Calu3 (cell line): ENCODE measurements at regions not wholly inside any gene's neighbourhood (a gene's known extent, or its start where the extent isn't known, plus 50 kb on each side); places are given as distances from the start of the nearest gene placed in this dataset.

Experiments
- BruUV-seq: library from RNA; stranded (reverse); fragments of 400-500 nt; replicated peaks from 2 replicates; lab custom pipeline; 2021; lab: Mats Ljungman, UMichigan
- CTCF ChIA-PET: fragments of 300-600 bp; sonication (Branson Sonifier 250); formaldehyde crosslinking; loops from one replicate; lab custom pipeline; 2022; ENCODE audit warnings: antibody characterized with exemption; lab: Charles Lee
- DNase-seq: peaks from one replicate; pipeline ENCODE4 v3.0.0; 2022
- H3K27ac Mint-ChIP-seq: one replicate; pipeline ENCODE4 v1.8.0; 2022; ENCODE audit warnings: mixed read lengths; ENCODE audit not compliant: unreplicated experiment
- H3K27me3 Mint-ChIP-seq: one replicate; pipeline ENCODE4 v1.8.0; 2022; ENCODE audit warnings: mixed read lengths; ENCODE audit not compliant: unreplicated experiment
- H3K36me3 Mint-ChIP-seq: one replicate; pipeline ENCODE4 v1.8.0; 2022; ENCODE audit warnings: mild to moderate bottlenecking, moderate library complexity, mixed read lengths; ENCODE audit not compliant: insufficient read depth, unreplicated experiment
- H3K4me1 Mint-ChIP-seq: one replicate; pipeline ENCODE4 v1.8.0; 2022; ENCODE audit warnings: mild to moderate bottlenecking, low read depth, mixed read lengths; ENCODE audit not compliant: unreplicated experiment
- H3K4me3 Mint-ChIP-seq: one replicate; pipeline ENCODE4 v1.8.0; 2022; ENCODE audit warnings: mild to moderate bottlenecking, low read depth, moderate library complexity, mixed read lengths; ENCODE audit not compliant: unreplicated experiment
- H3K9me3 Mint-ChIP-seq: one replicate; pipeline ENCODE4 v1.8.0; 2022; ENCODE audit warnings: low read depth, mixed read lengths; ENCODE audit not compliant: unreplicated experiment
- CTCF ChIP-seq: fragments of 200-600 bp; IDR thresholded peaks from one replicate; pipeline ENCODE4 v1.8.0; 2022; ENCODE audit warnings: antibody characterized with exemption; ENCODE audit not compliant: unreplicated experiment
- intact Hi-C: fragments of 100-400 bp; cut with micrococcal nuclease; formaldehyde crosslinking; loops from one replicate; pipeline ENCODE4 v1.10.0; 2022; ENCODE audit not compliant: unreplicated experiment

- Mint-ChIP-seq H3K27me3 (no peaks in the 10 kb centered on the region), H3K4me1 (no peaks in the 10 kb centered on the region), H3K27ac (no peak overlapping the region), H3K36me3 (no peaks in the 10 kb centered on the region), H3K4me3 (no peak overlapping the region), H3K9me3 (peaks cover 22% of the 10 kb centered on the region)
- intact Hi-C loops: no loop called here
- CTCF ChIA-PET: no interaction called here
- BruUV-seq: no TSS peak
- no peak for TF ChIP-seq CTCF
- DNase-seq: no peak
Measured at GRCh38 chr11:134849833-134850232, 437.8 kb upstream of the B3GAT1 start.

- intact Hi-C loops: no loop called here
- H3K4me3 Mint-ChIP-seq: no peak overlapping the region
- no peak for DNase-seq
- H3K4me1 Mint-ChIP-seq: no peaks in the 10 kb centered on the region
- CTCF ChIA-PET: no interaction called here
- H3K9me3 Mint-ChIP-seq: peaks cover 14% of the 10 kb centered on the region
- TF ChIP-seq CTCF: no peak
- no peaks in the 10 kb centered on the region for H3K27me3 Mint-ChIP-seq
- no peak overlapping the region for H3K27ac Mint-ChIP-seq
- no TSS peak for BruUV-seq
- H3K36me3 Mint-ChIP-seq: no peaks in the 10 kb centered on the region
Measured at GRCh38 chr11:134847083-134847715, 435.2 kb upstream of the B3GAT1 start.

- intact Hi-C loops: no loop called here
- CTCF ChIA-PET: no interaction called here
- no peaks in the 10 kb centered on the region for H3K27me3 Mint-ChIP-seq
- H3K4me1 Mint-ChIP-seq: no peaks in the 10 kb centered on the region
- TF ChIP-seq CTCF: no peak
- BruUV-seq: no TSS peak
- H3K4me3 Mint-ChIP-seq: no peak overlapping the region
- no peaks in the 10 kb centered on the region for H3K36me3 Mint-ChIP-seq
- peaks cover 14% of the 10 kb centered on the region for H3K9me3 Mint-ChIP-seq
- no peak for DNase-seq
- H3K27ac Mint-ChIP-seq: no peak overlapping the region
Measured at GRCh38 chr11:134846328-134847082, 434.5 kb upstream of the B3GAT1 start.

- intact Hi-C loops: no loop called here
- Mint-ChIP-seq H3K4me3 (no peak overlapping the region), H3K36me3 (no peaks in the 10 kb centered on the region), H3K27me3 (no peaks in the 10 kb centered on the region), H3K27ac (no peak overlapping the region), H3K9me3 (peaks cover 11% of the 10 kb centered on the region), H3K4me1 (no peaks in the 10 kb centered on the region)
- BruUV-seq: no TSS peak
- CTCF ChIA-PET: no interaction called here
- DNase-seq: no peak
- TF ChIP-seq CTCF: no peak
Measured at GRCh38 chr11:134845474-134846327, 433.7 kb upstream of the B3GAT1 start.
